HCT116 (cell line): ENCODE measurements at regions not wholly inside any gene's neighbourhood (a gene's known extent, or its start where the extent isn't known, plus 50 kb on each side); places are given as distances from the start of the nearest gene placed in this dataset.
A peak's percentile ranks its signal among the peaks of the same experiment; 100 is the strongest.

Experiments used
- ATAC-seq: fragments of 200-7000 bp; cut with Tn5 transposase; 2 replicates; pipeline ENCODE4 v1.9.1; 2020; ENCODE audit warnings: mild to moderate bottlenecking, moderate library complexity
- BruUV-seq: library from RNA; stranded (reverse); fragments of 400-500 nt; replicated peaks from 2 replicates; lab custom pipeline; 2021; lab: Mats Ljungman, UMichigan
- CTCF ChIA-PET: fragments of 300-600 bp; sonication (Branson Sonifier 250); formaldehyde crosslinking; loops from one replicate; lab custom pipeline; 2021; ENCODE audit warnings: antibody characterized with exemption; lab: Charles Lee
- POLR2A ChIA-PET: fragments of 300-600, 350-600 bp; sonication (Branson Sonifier 250); formaldehyde crosslinking; loops from one replicate; lab custom pipeline; 2021; ENCODE audit warnings: antibody characterized with exemption; lab: Charles Lee
- RAD21 ChIA-PET, 2 experiments: fragments of 300-600 bp; sonication (Branson Sonifier 250); formaldehyde crosslinking; loops; one replicate each; lab custom pipeline; 2023; ENCODE audit warnings: low total read pairs in 2 of 2; ENCODE audit not compliant: uncharacterized antibody in 2 of 2, unreplicated experiment in 2 of 2, low non-redundant PET in 1 of 2; lab: Charles Lee
- DNase-seq: peaks from one replicate; pipeline ENCODE4 v3.0.0-alpha.2; 2010; ENCODE audit warnings: low read depth, low spot score
- H2AFZ ChIP-seq: fragments of 200-600 bp; shearing (Covaris generic), sonication (generic); 2 replicates; pipeline ENCODE4 v1.6.1; 2017; ENCODE audit warnings: low read depth, mixed run types, mixed read lengths, antibody characterized with exemption, low read length; ENCODE audit not compliant: poor library complexity, severe bottlenecking
- H3K27ac ChIP-seq: 2 replicates; pipeline ENCODE4 v1.5.1; 2012; ENCODE audit warnings: low read depth, low read length
- H3K27me3 ChIP-seq: fragments of 200-600 bp; sonication (generic); 2 replicates; pipeline ENCODE4 v1.6.1; 2016; ENCODE audit warnings: mixed run types, low read length, mixed read lengths; ENCODE audit not compliant: insufficient read depth
- H3K36me3 ChIP-seq, 2 experiments: fragments of 200-500 bp in 1 of 2; fragments of 200-600 bp in 1 of 2; sonication (Bioruptor generic) in 1 of 2; sonication (generic) in 1 of 2; 2 replicates each; pipeline versions ENCODE4 v1.5.1 to v1.6.1; 2014 to 2016; ENCODE audit warnings: low read length in 2 of 2, inconsistent platforms in 1 of 2, mixed read lengths in 1 of 2, mixed run types in 1 of 2; ENCODE audit not compliant: insufficient read depth in 2 of 2, control insufficient read depth in 1 of 2
- H3K4me1 ChIP-seq, 2 experiments: fragments of 200-600 bp in 1 of 2; sonication (generic) in 1 of 2; 2 replicates each; pipeline versions ENCODE4 v1.5.1 to v1.6.1; 2012 to 2017; ENCODE audit warnings: low read length in 2 of 2, inconsistent platforms in 1 of 2, mild to moderate bottlenecking in 1 of 2, mixed read lengths in 1 of 2, mixed run types in 1 of 2, moderate library complexity in 1 of 2; ENCODE audit not compliant: insufficient read depth in 2 of 2, control insufficient read depth in 1 of 2
- H3K4me2 ChIP-seq: fragments of 200-600 bp; sonication (generic); 2 replicates; pipeline ENCODE4 v1.6.1; 2017; ENCODE audit warnings: mixed run types, low read length, mixed read lengths
- H3K4me3 ChIP-seq, 2 experiments: fragments of 200-600 bp in 1 of 2; sonication (generic) in 1 of 2; replicated peaks in 1 of 2; 2 replicates each; pipeline ENCODE4 v1.5.1; 2011 to 2016; ENCODE audit warnings: low read length in 2 of 2, control low read depth in 1 of 2, low read depth in 1 of 2, mild to moderate bottlenecking in 1 of 2, mixed read lengths in 1 of 2, mixed run types in 1 of 2
- H3K79me2 ChIP-seq: fragments of 200-600 bp; sonication (generic); 2 replicates; pipeline ENCODE4 v1.6.1; 2017; ENCODE audit warnings: mild to moderate bottlenecking, mixed run types, low read length, moderate library complexity, mixed read lengths; ENCODE audit not compliant: insufficient read depth
- H3K9ac ChIP-seq: fragments of 200-600 bp; sonication (generic); 2 replicates; pipeline ENCODE4 v1.6.1; 2016; ENCODE audit warnings: low read length, mixed read lengths
- H3K9me2 ChIP-seq: fragments of 200-600 bp; sonication (generic), shearing (Covaris generic); 2 replicates; pipeline ENCODE4 v1.6.1; 2017; ENCODE audit warnings: mixed run types, mild to moderate bottlenecking, moderate library complexity; ENCODE audit not compliant: insufficient read depth
- H3K9me3 ChIP-seq, 2 experiments: fragments of 200-500 bp in 1 of 2; fragments of 200-600 bp in 1 of 2; sonication (Bioruptor generic) in 1 of 2; sonication (generic) in 1 of 2; 2 replicates each; pipeline ENCODE4 v1.6.1; 2014 to 2017; ENCODE audit warnings: low read length in 2 of 2, mixed read lengths in 2 of 2, inconsistent platforms in 1 of 2, low read depth in 1 of 2, mild to moderate bottlenecking in 1 of 2, mixed run types in 1 of 2, moderate library complexity in 1 of 2; ENCODE audit not compliant: control insufficient read depth in 1 of 2, insufficient read depth in 1 of 2
- H4K20me1 ChIP-seq: fragments of 200-600 bp; sonication (generic), shearing (Covaris generic); 2 replicates; pipeline ENCODE4 v1.6.1; 2017; ENCODE audit warnings: mixed run types, mild to moderate bottlenecking, moderate library complexity; ENCODE audit not compliant: insufficient read depth
- ATF3 ChIP-seq: IDR thresholded peaks from 2 replicates; pipeline ENCODE4 v1.6.1; 2012
- CBX3 ChIP-seq: IDR thresholded peaks from 2 replicates; pipeline ENCODE4 v1.6.1; 2012; ENCODE audit warnings: low read depth
- EGR1 ChIP-seq: IDR thresholded peaks from 2 replicates; pipeline ENCODE4 v1.6.1; 2012; ENCODE audit warnings: low read depth
- EZH2 ChIP-seq: fragments of 200-600 bp; sonication (generic); IDR thresholded peaks from 2 replicates; pipeline ENCODE4 v1.6.1; 2017; ENCODE audit warnings: antibody characterized with exemption, mixed run types
- TCF7L2 ChIP-seq: IDR thresholded peaks from 2 replicates; pipeline ENCODE4 v1.7.0; 2011; ENCODE audit warnings: borderline replicate concordance, inconsistent platforms; ENCODE audit not compliant: insufficient read depth, insufficient read length; ENCODE audit errors: extremely low read depth
- YY1 ChIP-seq: IDR thresholded peaks from 2 replicates; pipeline ENCODE4 v1.6.1; 2011; ENCODE audit warnings: low read length, low read depth, moderate library complexity, mild to moderate bottlenecking; ENCODE audit not compliant: insufficient replicate concordance; ENCODE audit errors: extremely low read depth
- ZBTB33 ChIP-seq: IDR thresholded peaks from 2 replicates; pipeline ENCODE4 v1.6.1; 2011; ENCODE audit warnings: mild to moderate bottlenecking, low read length, moderate library complexity; ENCODE audit not compliant: insufficient replicate concordance; ENCODE audit errors: extremely low read depth
- intact Hi-C: fragments of 100-400 bp; cut with micrococcal nuclease; formaldehyde crosslinking; loops from 2 replicates; pipeline ENCODE4 v1.10.0; 2022

- DNase-seq: no peak
- Histone ChIP-seq H3K4me2 (no peak overlapping the region), H3K36me3 (no peaks in the 10 kb centered on the region), H2AFZ (no peak overlapping the region), H3K9me2 (no peaks in the 10 kb centered on the region), H3K79me2 (no peaks in the 10 kb centered on the region), H3K27ac (no peak overlapping the region)
- RAD21 ChIA-PET: no interaction called here
- CTCF ChIA-PET: interaction anchor here (1.2 kb wide), 1 partner anchor 270 kb away, joined by 3 read pairs; no protein-coding TSS in a partner anchor
- TF ChIP-seq EZH2 (no peak), CBX3 (no peak), EGR1 (no peak), ZBTB33 (no peak), YY1 (no peak), TCF7L2 (no peak), ATF3 (no peak)
- TF ChIP-seq, all 23 proteins: peak for 0
- Histone ChIP-seq H3K27me3 (no peaks in the 10 kb centered on the region), H4K20me1 (no peaks in the 10 kb centered on the region), H3K4me3 (no peak overlapping the region), H3K4me1 (no peaks in the 10 kb centered on the region), H3K9me3 (no peaks in the 10 kb centered on the region), H3K9ac (no peak overlapping the region)
- no TSS peak for BruUV-seq
- POLR2A ChIA-PET: no interaction called here
- peak; percentile 20; the same call in 1 of the 2 replicates for ATAC-seq
- intact Hi-C loops: no loop called here
These were observed 61.9 kb upstream of the ATXN1 start for GRCh38 chr6:16822975-16823717.
